H1 (cell line): ENCODE measurements at regions not wholly inside any gene's neighbourhood (a gene's known extent, or its start where the extent isn't known, plus 50 kb on each side); places are given as distances from the start of the nearest gene placed in this dataset.

Experiments used
- CTCF ChIA-PET: fragments of 300-600 bp; sonication (Branson Sonifier 250); formaldehyde crosslinking; loops from one replicate; lab custom pipeline; 2021; ENCODE audit not compliant: partially characterized antibody; lab: Charles Lee
- POLR2A ChIA-PET: fragments of 300-600 bp; sonication (Branson Sonifier 250); formaldehyde crosslinking; loops from one replicate; lab custom pipeline; 2021; ENCODE audit warnings: inconsistent platforms; ENCODE audit not compliant: partially characterized antibody; lab: Charles Lee
- DNase-seq, 2 experiments: peaks; one replicate each; pipeline versions ENCODE4 v3.0.0 to v3.0.0-alpha.2; 2010 to 2022; ENCODE audit warnings: low spot score in 2 of 2, low read depth in 1 of 2, mixed read lengths in 1 of 2
- FAIRE-seq: peaks from 2 replicates; lab custom pipeline; 2011; peaks lifted over from hg19 to GRCh38; lab: Jason Lieb, UNC
- H2AFZ ChIP-seq: 2 replicates; pipeline ENCODE4 v1.8.1; 2012; ENCODE audit warnings: low read length, inconsistent platforms
- H2AK5ac ChIP-seq: 2 replicates; pipeline ENCODE4 v1.6.1; 2013; ENCODE audit warnings: low read depth, low read length
- H2BK120ac ChIP-seq: replicated peaks from 2 replicates; pipeline ENCODE3; 2013; ENCODE audit warnings: low read depth, low read length, inconsistent platforms
- H2BK12ac ChIP-seq: 2 replicates; pipeline ENCODE4 v1.6.1; 2013; ENCODE audit warnings: low read depth, low read length
- H2BK15ac ChIP-seq: 2 replicates; pipeline ENCODE4 v1.6.1; 2013; ENCODE audit warnings: low read length
- H2BK20ac ChIP-seq: 2 replicates; pipeline ENCODE4 v1.6.1; 2013; ENCODE audit warnings: low read length
- H2BK5ac ChIP-seq: 2 replicates; pipeline ENCODE4 v1.6.1; 2013; ENCODE audit warnings: low read depth, low read length
- H3K14ac ChIP-seq: 2 replicates; pipeline ENCODE4 v1.6.1; 2013; ENCODE audit warnings: inconsistent platforms; ENCODE audit not compliant: insufficient read length
- H3K18ac ChIP-seq: 2 replicates; pipeline ENCODE4 v1.6.1; 2013; ENCODE audit warnings: low read length; ENCODE audit errors: extremely low read depth
- H3K23ac ChIP-seq: 2 replicates; pipeline ENCODE4 v1.6.1; 2013; ENCODE audit warnings: inconsistent platforms; ENCODE audit not compliant: insufficient read length
- H3K23me2 ChIP-seq: 2 replicates; pipeline ENCODE4 v1.6.1; 2013; ENCODE audit warnings: low read depth, low read length
- H3K27ac ChIP-seq: 2 replicates; pipeline ENCODE4 v1.6.1; 2011; ENCODE audit warnings: low read depth, low read length, inconsistent platforms
- H3K27me3 ChIP-seq, 4 experiments: replicated peaks in 1 of 4; 1 replicate in 1 of 4; 2 replicates in 3 of 4; pipeline versions ENCODE4 v1.6.1 to v1.8.1; 2011 to 2013; ENCODE audit warnings: low read length in 3 of 4, mild to moderate bottlenecking in 3 of 4, inconsistent platforms in 2 of 4, mixed read lengths in 2 of 4, moderate library complexity in 1 of 4; ENCODE audit not compliant: control insufficient read depth in 3 of 4, insufficient read depth in 3 of 4; ENCODE audit errors: extremely low read depth in 1 of 4
- H3K36me3 ChIP-seq, 4 experiments: 2 replicates each; pipeline versions ENCODE4 v1.6.1 to v1.8.1; 2011 to 2013; ENCODE audit warnings: mild to moderate bottlenecking in 4 of 4, low read length in 3 of 4, moderate library complexity in 2 of 4, control low read depth in 1 of 4, inconsistent platforms in 1 of 4; ENCODE audit not compliant: insufficient read depth in 4 of 4, control insufficient read depth in 2 of 4
- H3K4ac ChIP-seq: replicated peaks from 2 replicates; pipeline ENCODE3; 2013; ENCODE audit warnings: low read length, low read depth, mixed read lengths, inconsistent platforms; ENCODE audit not compliant: insufficient read length
- H3K4me1 ChIP-seq, 4 experiments: replicated peaks in 1 of 4; 1 replicate in 1 of 4; 2 replicates in 3 of 4; pipeline versions ENCODE4 v1.6.1 to v1.8.1; 2011 to 2013; ENCODE audit warnings: low read length in 3 of 4, inconsistent platforms in 2 of 4, mixed read lengths in 1 of 4; ENCODE audit not compliant: insufficient read depth in 4 of 4, control insufficient read depth in 3 of 4
- H3K4me2 ChIP-seq, 2 experiments: 2 replicates each; pipeline versions ENCODE4 v1.6.1 to v1.8.1; 2011 to 2013; ENCODE audit warnings: low read depth in 2 of 2, low read length in 2 of 2, control low read depth in 1 of 2, inconsistent platforms in 1 of 2, mild to moderate bottlenecking in 1 of 2; ENCODE audit not compliant: insufficient read depth in 1 of 2
- H3K4me3 ChIP-seq, 4 experiments: fragments of 200-600, 300-600 bp in 1 of 4; sonication (generic), shearing (Covaris generic), sonication (Bioruptor Twin) in 1 of 4; 2 replicates each; pipeline versions ENCODE4 v1.5.1 to v1.8.1; 2011 to 2016; ENCODE audit warnings: low read length in 4 of 4, low read depth in 3 of 4, control low read depth in 2 of 4, inconsistent platforms in 2 of 4, mild to moderate bottlenecking in 2 of 4, mixed read lengths in 1 of 4, moderate library complexity in 1 of 4; ENCODE audit not compliant: insufficient read depth in 2 of 4; ENCODE audit errors: extremely low read depth in 1 of 4
- H3K56ac ChIP-seq: replicated peaks from 2 replicates; pipeline ENCODE3; 2013; ENCODE audit warnings: low read depth, mild to moderate bottlenecking, mixed read lengths, low read length, inconsistent platforms; ENCODE audit not compliant: insufficient read length
- H3K79me1 ChIP-seq: 2 replicates; pipeline ENCODE4 v1.6.1; 2013; ENCODE audit warnings: low read depth, low read length, control low read depth
- H3K79me2 ChIP-seq, 2 experiments: 2 replicates each; pipeline versions ENCODE4 v1.6.1 to v1.8.1; 2012 to 2013; ENCODE audit warnings: low read length in 2 of 2, mild to moderate bottlenecking in 2 of 2, inconsistent platforms in 1 of 2; ENCODE audit not compliant: insufficient read depth in 2 of 2, control insufficient read depth in 1 of 2
- H3K9ac ChIP-seq, 4 experiments: replicated peaks in 1 of 4; 1 replicate in 1 of 4; 2 replicates in 3 of 4; pipeline versions ENCODE4 v1.6.1 to v1.8.1; 2011 to 2013; ENCODE audit warnings: low read depth in 3 of 4, low read length in 3 of 4, control low read depth in 2 of 4, mild to moderate bottlenecking in 2 of 4, moderate library complexity in 2 of 4, inconsistent platforms in 1 of 4; ENCODE audit errors: extremely low read depth in 1 of 4
- H3K9me3 ChIP-seq, 2 experiments: 2 replicates each; pipeline versions ENCODE4 v1.6.1 to v1.8.1; 2012 to 2013; ENCODE audit warnings: mild to moderate bottlenecking in 2 of 2, moderate library complexity in 2 of 2, control low read depth in 1 of 2, inconsistent platforms in 1 of 2, low read depth in 1 of 2, low read length in 1 of 2, mixed read lengths in 1 of 2; ENCODE audit not compliant: insufficient read depth in 2 of 2
- H4K20me1 ChIP-seq, 2 experiments: replicated peaks in 1 of 2; 2 replicates each; pipeline versions ENCODE3 to v1.8.1; 2011 to 2013; ENCODE audit warnings: inconsistent platforms in 2 of 2, low read length in 2 of 2, mild to moderate bottlenecking in 1 of 2; ENCODE audit not compliant: insufficient read depth in 2 of 2, control insufficient read depth in 1 of 2
- H4K5ac ChIP-seq: 2 replicates; pipeline ENCODE4 v1.6.1; 2013; ENCODE audit warnings: low read length, low read depth, mixed read lengths, inconsistent platforms; ENCODE audit not compliant: insufficient read length
- H4K8ac ChIP-seq: 2 replicates; pipeline ENCODE4 v1.8.0; 2013; ENCODE audit warnings: mild to moderate bottlenecking, moderate library complexity, low read length, inconsistent platforms; ENCODE audit not compliant: insufficient read depth; ENCODE audit errors: extremely low read depth
- H4K91ac ChIP-seq: replicated peaks from 2 replicates; pipeline ENCODE3; 2013; ENCODE audit warnings: low read length, mixed read lengths, inconsistent platforms; ENCODE audit not compliant: insufficient read length
- RAD21 ChIP-seq, 2 experiments: IDR thresholded peaks in 1 of 2; conservative IDR thresholded peaks in 1 of 2; 2 replicates each; pipeline ENCODE4 v1.6.1; 2011; ENCODE audit warnings: low read depth in 2 of 2, low read length in 2 of 2, improper control_type of control experiment in 1 of 2, inconsistent platforms in 1 of 2, mild to moderate bottlenecking in 1 of 2, moderate library complexity in 1 of 2
- SP1 ChIP-seq: IDR thresholded peaks from 2 replicates; pipeline ENCODE4 v1.6.1; 2011; ENCODE audit warnings: low read depth, low read length
- WGBS, 2 experiments: shearing (Covaris generic) in 1 of 2; methylation state at CpG; one replicate each; pipeline versions ENCODE4 v1.1.6 to v1.1.7; 2013 to 2015; ENCODE audit warnings: low lambda C conversion rate in 2 of 2, mixed read lengths in 2 of 2, inconsistent platforms in 1 of 2, low coverage in 1 of 2, missing lambda C conversion rate in 1 of 2; ENCODE audit not compliant: insufficient replicate concordance in 2 of 2, insufficient coverage in 1 of 2, insufficient read length in 1 of 2; ENCODE audit errors: extremely low coverage in 1 of 2, missing lambda C conversion rate in 1 of 2; 5-methylcytosine and 5-hydroxymethylcytosine counted together
- TF ChIP-seq, protein P1 (sequence below), 3 experiments: IDR thresholded peaks; 1 replicate in 2 of 3; 2 replicates in 1 of 3; pipeline versions ENCODE4 v1.5.1 to v1.6.1; 2011; ENCODE audit warnings: low read length in 3 of 3, mild to moderate bottlenecking in 3 of 3, inconsistent platforms in 2 of 3, low read depth in 1 of 3, moderate library complexity in 1 of 3; ENCODE audit not compliant: insufficient read depth in 1 of 3; ENCODE audit errors: control extremely low read depth in 1 of 3

DNA sequence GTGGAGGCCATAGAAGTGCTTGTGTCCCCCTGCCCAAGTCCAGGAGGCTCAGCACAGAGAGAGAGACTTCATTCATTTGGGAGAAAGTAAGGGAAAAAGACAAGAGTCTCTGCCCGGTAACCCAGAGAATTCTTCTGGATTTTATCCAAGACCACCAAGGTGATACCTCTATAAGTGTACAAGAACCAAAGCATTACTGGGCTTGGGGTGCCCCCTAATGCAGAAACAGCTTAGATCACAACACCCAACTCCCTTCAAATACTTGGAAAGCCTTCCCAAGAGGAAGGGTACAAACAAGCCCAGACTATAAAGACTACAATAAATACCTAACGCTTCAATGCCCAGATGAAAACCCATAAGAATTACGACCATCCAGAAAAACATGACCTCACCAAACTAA, 119.7 kb upstream of the PDE3A start:
- Histone ChIP-seq H4K8ac (no peak overlapping the region), H3K27ac (no peak overlapping the region), H2BK5ac (no peak overlapping the region), H2AFZ (no peak overlapping the region), H3K4me2 (no peak overlapping the region), H3K36me3 (no peaks in the 10 kb centered on the region), H3K23me2 (no peaks in the 10 kb centered on the region), H3K14ac (no peak overlapping the region), H3K4me1 (no peaks in the 10 kb centered on the region), H2BK120ac (no peak overlapping the region), H3K4me3 (no peak overlapping the region), H2BK20ac (no peak overlapping the region; the same call in 1 of the 2 replicates), H3K9me3 (no peaks in the 10 kb centered on the region), H2BK15ac (no peak overlapping the region), H3K56ac (no peak overlapping the region), H3K18ac (no peak overlapping the region), H4K5ac (no peak overlapping the region), H3K23ac (no peak overlapping the region), H3K27me3 (no peaks in the 10 kb centered on the region), H3K9ac (no peak overlapping the region), H2AK5ac (no peak overlapping the region), H4K20me1 (no peaks in the 10 kb centered on the region), H4K91ac (no peak overlapping the region), H3K4ac (no peak overlapping the region), H2BK12ac (no peak overlapping the region), H3K79me2 (no peaks in the 10 kb centered on the region), H3K79me1 (no peaks in the 10 kb centered on the region)
- POLR2A ChIA-PET = no interaction called here
- TF ChIP-seq SP1 = no peak
- peak; percentile 40 to 58 for TF ChIP-seq RAD21 (IDR thresholded peaks at IDR 0.05 in 1 of 2, conservative IDR thresholded peaks at IDR 0.05 in 1 of 2; ENCODE audit: low read depth in 2 of 2, low read length in 2 of 2)
- TF ChIP-seq, protein P1, sequence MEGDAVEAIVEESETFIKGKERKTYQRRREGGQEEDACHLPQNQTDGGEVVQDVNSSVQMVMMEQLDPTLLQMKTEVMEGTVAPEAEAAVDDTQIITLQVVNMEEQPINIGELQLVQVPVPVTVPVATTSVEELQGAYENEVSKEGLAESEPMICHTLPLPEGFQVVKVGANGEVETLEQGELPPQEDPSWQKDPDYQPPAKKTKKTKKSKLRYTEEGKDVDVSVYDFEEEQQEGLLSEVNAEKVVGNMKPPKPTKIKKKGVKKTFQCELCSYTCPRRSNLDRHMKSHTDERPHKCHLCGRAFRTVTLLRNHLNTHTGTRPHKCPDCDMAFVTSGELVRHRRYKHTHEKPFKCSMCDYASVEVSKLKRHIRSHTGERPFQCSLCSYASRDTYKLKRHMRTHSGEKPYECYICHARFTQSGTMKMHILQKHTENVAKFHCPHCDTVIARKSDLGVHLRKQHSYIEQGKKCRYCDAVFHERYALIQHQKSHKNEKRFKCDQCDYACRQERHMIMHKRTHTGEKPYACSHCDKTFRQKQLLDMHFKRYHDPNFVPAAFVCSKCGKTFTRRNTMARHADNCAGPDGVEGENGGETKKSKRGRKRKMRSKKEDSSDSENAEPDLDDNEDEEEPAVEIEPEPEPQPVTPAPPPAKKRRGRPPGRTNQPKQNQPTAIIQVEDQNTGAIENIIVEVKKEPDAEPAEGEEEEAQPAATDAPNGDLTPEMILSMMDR (IDR thresholded peaks at IDR 0.05; ENCODE audit: control extremely low read depth in 1 of 3, insufficient read depth in 1 of 3, low read depth in 1 of 3, low read length in 3 of 3) = peak in 2 of 3 experiments; percentile 11 to 17; a peak in 2 of 4 replicates
- no peak for DNase-seq
- CTCF ChIA-PET = no interaction called here
- 63% methylated on average over 3 of the region's 3 CpGs; no CpG with 5 or more reads in 1 of the 2 experiments for WGBS, 2 experiments
- FAIRE-seq = no peak
